Activated effector memory CD4-positive, alpha-beta T cell treated with anti-CD3 and anti-CD28 coated beads, Interleukin-2, amount 50 U/mL, for 16 hours (primary cell): ENCODE measurements at regions not wholly inside any gene's neighbourhood (a gene's known extent, or its start where the extent isn't known, plus 50 kb on each side); places are given as distances from the start of the nearest gene placed in this dataset.
A peak's percentile ranks its signal among the peaks of the same experiment; 100 is the strongest.

ENCODE experiments used
- DNase-seq: peaks from one replicate; pipeline ENCODE4 v3.0.0-alpha.2; 2020

GRCh38 chr5:52690236-52690768 is 97.4 kb upstream of the ITGA1 start:
- DNase-seq = no peak

GRCh38 chr5:52692039-52692438 is 95.7 kb upstream of the ITGA1 start:
- DNase-seq = no peak

- DNase-seq = no peak
These were observed 95.1 kb upstream of the ITGA1 start for GRCh38 chr5:52692606-52693005.

GRCh38 chr5:52693280-52693679 is 94.4 kb upstream of the ITGA1 start:
- peak; percentile 67 for DNase-seq

GRCh38 chr5:52693836-52694235 is 93.9 kb upstream of the ITGA1 start:
- no peak for DNase-seq

- no peak for DNase-seq
These were observed 93.1 kb upstream of the ITGA1 start for GRCh38 chr5:52694648-52695047.

- DNase-seq = no peak
These were observed 84.8 kb upstream of the ITGA1 start for GRCh38 chr5:52702877-52703276.

- no peak for DNase-seq
These were observed 84.4 kb upstream of the ITGA1 start for GRCh38 chr5:52703321-52703720.

- DNase-seq = no peak
These were observed 82.0 kb upstream of the ITGA1 start for GRCh38 chr5:52705720-52706119.

GRCh38 chr5:52706775-52707174 is 80.9 kb upstream of the ITGA1 start:
- DNase-seq = no peak

- no peak for DNase-seq
These were observed 80.1 kb upstream of the ITGA1 start for GRCh38 chr5:52707616-52708015.

GRCh38 chr5:52708463-52708862 is 79.3 kb upstream of the ITGA1 start:
- no peak for DNase-seq

- no peak for DNase-seq
These were observed 78.4 kb upstream of the ITGA1 start for GRCh38 chr5:52709167-52709925.

- no peak for DNase-seq
These were observed 77.3 kb upstream of the ITGA1 start for GRCh38 chr5:52710310-52710971.

- DNase-seq = no peak
These were observed 76.6 kb upstream of the ITGA1 start for GRCh38 chr5:52710972-52711596.

- DNase-seq = no peak
These were observed 75.4 kb upstream of the ITGA1 start for GRCh38 chr5:52712354-52712753.

GRCh38 chr5:52725065-52725746 is 62.5 kb upstream of the ITGA1 start:
- DNase-seq = peak; percentile 74

- no peak for DNase-seq
These were observed 61.9 kb upstream of the ITGA1 start for GRCh38 chr5:52725808-52726207.

GRCh38 chr5:52727020-52727419 is 60.7 kb upstream of the ITGA1 start:
- no peak for DNase-seq

GRCh38 chr5:52727576-52727975 is 60.1 kb upstream of the ITGA1 start:
- no peak for DNase-seq

- DNase-seq = no peak
These were observed 59.5 kb upstream of the ITGA1 start for GRCh38 chr5:52728224-52728623.

- DNase-seq = no peak
These were observed 59.0 kb upstream of the ITGA1 start for GRCh38 chr5:52728686-52729085.

GRCh38 chr5:52731274-52732027 is 56.3 kb upstream of the ITGA1 start:
- DNase-seq = no peak
